GM04504 (cell line): ENCODE measurements at regions not wholly inside any gene's neighbourhood (a gene's known extent, or its start where the extent isn't known, plus 50 kb on each side); places are given as distances from the start of the nearest gene placed in this dataset.

Experiments
- DNase-seq: peaks from one replicate; pipeline ENCODE4 v3.0.0-alpha.2; 2012; ENCODE audit warnings: low read depth

DNA sequence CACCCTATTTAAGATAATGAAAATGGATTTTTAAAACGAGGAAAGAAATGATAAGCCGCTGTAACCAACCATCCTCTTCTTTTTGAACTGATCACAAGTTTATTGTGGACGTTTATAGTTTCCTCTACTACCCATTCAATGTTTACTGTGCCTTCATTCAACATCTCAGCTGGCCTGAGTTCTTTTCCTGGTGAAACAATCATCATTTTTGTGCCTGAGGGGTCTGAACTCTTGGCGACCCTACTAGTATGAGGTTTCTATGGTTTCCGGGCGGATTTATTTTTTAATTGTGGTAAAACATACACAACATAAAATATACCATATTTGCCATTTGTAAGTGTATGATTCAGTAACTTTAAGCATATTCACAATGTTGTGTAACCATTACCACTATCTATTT lies 100.7 kb downstream of the SPRY1 start:
- no peak for DNase-seq

DNA sequence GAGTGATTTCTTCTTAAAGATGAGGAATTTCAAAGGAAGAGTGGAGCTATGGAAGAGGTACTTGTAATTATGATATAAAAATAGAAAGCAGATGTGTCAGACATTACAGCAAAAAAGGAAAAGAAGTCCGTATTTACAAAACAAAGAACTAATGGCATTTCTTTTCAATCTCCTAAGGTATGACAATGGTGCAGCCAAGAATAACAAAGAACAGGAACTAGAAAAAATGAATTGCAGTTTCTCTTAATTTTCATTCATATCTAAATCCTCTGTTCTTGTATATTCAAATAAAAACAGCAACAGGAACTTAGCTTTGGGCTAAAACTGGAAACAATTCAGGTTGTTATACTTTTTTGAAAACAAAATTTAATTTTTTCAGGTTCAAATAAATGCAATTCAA lies 105.1 kb downstream of the SPRY1 start:
- no peak for DNase-seq

DNA sequence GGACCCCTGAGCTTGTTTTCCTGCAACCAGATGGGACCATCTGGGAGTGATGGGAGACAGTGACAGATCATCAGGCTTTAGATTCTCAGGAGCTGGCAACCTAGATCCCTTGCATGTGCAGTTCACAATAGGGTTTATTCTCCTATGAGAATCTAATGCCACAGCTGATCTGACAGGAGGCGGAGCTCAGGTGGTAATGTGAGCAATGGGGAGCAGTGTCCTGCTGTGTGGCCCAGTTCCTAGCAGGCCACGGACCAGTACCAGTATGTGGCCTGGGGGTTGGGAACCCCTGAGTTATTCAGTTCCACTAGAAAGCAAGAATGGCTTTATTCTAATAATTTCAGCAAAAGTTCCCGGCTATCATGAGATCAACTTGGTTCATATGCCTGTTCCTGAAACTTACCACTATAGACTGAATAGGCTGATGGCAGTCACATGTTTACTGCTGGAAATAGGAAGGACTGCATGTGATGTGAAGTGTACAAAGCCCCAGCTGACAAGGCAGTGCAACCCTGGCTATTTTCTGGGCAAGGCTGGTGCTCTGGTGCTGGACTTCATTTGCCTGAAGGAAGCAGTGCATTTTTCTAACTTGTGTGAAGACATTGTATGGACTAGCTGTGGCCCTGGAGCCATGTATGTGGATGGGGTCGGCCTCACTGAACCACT lies 107.2 kb downstream of the SPRY1 start:
- DNase-seq, result no peak

DNA sequence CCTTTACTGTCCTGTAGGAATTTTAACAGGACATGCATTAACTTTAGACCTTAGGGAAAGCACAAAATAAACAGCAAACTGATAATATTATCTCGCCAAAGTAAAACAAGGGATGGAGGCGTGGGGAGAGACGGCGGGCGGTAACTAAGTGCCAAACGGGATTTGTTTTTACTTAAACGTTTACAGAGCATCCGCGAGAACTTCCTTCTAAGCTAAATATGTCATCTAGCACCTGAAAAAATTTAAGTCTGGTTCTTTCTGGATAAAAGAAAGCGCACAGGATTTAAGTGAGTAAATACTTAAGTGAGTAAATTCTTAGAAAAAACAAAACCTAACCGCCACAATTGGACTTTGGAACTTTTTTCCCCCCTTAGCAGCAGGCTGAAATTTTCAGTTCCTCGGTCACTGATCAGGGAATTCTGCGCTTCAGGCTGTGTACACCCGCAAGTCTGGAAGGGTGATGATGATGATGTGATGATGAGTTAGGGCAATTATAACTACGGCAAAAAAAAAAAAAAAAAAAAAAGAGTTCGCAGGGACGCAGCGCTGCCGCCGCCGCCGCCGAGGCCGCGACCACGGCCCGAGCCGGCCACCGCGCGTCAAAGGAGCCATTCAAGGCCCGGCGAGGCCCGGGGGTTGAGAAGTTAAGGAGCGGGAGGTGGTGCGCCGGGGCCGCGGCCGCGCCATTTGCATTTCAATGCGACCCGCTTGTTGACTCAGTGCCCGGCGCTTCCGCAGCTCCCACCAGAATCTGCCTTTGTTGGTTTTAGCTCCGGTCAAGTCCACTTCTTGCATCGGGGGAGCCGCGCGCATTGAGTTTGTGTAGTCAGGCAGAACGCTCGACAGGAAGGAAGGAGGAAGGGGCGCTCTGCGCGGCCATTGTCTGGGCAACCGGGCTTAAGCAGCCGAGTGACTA lies 108.8 kb downstream of the SPRY1 start:
- no peak for DNase-seq

DNA sequence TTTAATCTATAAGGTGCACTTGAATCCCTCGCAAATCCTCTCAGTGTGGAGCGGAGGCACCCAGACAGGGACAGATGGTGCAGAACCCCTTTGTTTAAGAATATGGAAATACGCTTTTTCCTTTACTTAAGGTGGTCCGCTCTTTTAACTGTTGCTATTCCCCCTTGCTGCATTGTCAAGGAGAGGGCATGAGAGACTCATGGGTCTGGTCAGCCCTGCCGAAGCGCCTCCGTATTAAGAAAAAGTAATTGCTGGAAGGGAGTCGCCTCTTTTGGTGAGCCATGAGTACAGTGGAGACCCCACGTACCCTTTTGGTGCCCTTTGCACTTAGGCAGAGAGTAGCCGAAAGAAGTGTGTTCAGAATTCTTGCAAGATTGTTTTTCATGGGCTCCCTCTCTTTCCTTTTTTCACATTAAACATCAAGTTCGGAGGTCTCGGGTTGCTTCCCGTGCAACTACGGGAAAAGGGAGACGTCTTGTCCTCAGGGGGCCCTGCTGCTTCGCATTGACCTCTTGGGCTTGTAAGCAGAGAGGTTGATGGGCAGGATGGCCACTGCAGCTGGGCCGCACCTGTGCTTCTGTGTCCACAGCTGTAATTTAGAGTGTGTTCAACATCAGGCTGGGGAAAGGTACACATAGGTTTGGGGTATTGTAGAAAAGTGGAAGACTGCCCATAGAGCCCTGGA lies 109.6 kb downstream of the SPRY1 start:
- no peak for DNase-seq

DNA sequence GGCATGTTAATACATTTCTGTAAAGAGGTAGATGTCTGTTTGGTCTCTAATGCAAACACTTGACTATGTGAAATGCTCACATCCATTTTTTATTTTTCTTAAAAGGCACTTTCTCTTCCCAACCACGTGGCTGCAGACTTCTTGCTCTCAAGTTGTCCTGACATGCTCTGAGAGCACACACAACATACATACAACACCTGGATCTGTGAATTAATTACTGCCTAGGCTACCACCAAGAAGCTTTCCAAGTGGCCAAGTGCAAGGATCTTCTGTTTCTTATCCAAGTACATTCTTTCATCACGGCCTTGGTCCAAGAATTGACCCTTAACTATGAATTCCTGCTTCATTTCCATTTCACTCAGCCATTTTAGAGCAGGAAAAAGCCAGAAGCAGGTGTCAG lies 110.8 kb downstream of the SPRY1 start:
- DNase-seq, result no peak

DNA sequence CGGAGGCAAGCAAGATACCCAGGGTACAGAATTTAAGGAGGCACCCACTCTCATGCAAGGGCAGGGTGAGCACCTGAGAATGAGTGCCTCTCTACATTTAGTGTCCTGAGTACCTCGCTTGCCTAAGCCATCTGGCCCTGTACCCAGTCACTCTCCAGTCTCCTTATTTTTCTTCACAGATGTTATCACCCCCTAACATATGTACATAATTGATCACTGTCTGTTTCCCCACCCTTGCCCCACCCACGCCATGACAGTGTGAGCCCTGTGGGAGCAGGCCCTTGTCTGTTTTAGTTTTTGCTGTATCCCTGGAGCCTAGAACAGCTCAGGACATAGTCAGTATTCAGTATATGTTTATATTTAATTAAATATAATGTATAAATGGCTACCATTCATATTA lies 113.6 kb downstream of the SPRY1 start:
- DNase-seq, result no peak

DNA sequence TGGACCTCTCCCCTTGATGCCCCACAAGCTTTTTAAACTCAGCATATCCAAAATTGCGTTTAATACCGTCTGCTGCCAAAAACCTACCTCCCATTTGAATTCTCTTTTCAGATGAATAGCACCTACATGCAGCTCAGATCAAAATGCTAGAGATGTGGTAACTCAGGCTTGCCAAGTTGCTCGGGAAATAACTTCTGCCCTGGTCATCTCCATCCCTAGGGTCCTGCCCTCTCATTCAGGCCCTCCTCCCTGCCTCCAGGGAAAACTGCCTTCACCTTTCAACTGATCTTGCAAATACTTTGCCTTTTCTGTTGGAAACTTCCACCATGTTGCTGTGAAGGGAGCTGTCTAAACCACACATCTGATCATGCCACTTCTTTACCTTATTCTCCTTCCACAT lies 114.1 kb downstream of the SPRY1 start:
- no peak for DNase-seq

DNA sequence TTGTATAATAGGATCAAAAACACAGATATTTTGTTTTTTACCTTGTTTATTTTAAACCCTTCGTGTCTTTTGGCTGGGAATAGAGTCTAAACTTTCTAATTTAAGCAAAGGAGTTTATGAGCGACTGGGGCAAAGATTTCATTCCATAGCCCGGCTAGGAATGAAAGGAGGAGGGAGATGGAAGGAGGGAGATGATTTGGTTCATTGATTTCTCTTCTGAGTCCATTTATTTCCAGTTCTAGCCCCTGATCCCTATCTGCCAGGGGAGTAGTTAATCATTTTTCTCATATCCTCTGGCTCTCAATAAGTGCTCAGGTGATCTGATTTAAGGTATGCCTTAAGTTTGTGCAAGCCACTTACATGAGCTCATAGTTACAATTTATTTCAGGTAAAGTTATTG lies 120.0 kb downstream of the SPRY1 start:
- DNase-seq, result no peak

DNA sequence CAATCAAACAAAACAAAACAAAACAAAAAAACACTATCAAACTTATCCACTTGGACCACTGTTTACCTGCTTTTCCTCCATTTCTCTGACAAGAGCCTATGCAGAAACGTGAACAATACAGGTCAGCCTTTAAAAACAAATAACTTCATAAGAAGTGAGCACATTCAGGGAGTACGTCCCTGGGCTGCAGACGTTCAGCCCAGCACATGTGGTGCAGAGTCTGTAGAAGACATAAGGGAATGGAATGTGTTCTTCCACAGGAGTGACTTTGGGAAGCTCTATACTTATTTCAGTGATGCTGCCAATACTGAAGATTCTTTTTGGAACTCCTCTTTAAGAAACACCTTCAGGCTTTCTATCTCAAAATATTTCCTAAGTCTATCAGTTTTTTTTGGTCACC lies 120.6 kb downstream of the SPRY1 start:
- no peak for DNase-seq

DNA sequence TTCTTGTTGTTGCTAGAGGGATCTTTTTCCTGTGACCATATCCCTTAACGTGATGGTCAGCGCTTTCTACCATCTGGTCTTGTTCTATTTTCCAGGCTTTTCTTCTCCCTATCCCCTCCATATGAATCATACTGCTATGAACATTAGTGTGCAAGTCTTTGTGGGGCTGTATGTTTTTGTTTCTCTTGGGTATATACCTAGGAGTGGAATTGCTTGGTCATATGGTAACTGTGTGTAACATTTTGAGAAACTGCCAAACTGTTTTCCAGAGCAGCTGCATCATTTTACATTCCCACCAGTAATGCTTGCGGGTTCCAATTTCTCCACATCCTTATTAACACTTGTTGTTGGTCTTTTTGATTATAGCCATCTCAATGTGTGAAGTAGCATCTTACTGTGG lies 121.4 kb downstream of the SPRY1 start:
- no peak for DNase-seq

DNA sequence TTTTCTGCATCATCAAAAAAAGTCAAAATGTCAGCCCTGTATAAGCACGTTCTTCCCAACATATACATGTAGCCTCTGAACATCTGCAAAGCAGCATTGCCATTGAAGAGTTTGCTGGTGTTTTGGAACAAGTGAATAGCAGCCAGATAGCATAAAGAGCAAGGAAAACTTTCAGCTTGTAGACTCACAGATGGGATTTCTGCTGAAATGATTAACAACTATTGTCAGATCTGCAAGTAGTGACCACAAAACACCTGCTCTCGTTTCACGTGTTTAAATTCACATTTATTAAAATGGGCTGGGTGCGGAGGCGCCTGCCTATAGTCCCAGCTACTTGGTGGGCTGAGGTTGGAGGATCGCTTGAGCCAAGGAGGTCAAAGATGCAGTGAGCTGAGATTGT lies 123.7 kb downstream of the SPRY1 start:
- no peak for DNase-seq

DNA sequence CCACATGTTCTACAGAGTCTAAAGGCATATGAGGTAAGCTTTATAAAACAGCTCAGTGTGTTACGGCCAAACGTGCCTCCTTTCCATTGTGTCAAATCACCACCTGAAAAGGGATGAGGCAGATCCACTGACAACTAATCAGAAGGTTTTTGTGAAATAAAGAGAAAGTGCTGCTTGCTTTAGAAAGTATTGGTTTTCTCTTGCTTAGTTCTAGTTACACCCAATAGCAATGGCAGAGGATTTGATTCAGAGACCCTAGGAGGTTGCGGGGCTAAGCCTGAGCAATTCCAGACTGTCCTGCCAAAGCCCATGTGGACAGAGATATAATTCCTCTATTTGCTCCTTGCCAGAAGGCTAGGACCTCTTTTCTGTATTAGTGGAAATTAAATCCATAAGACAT lies 125.5 kb downstream of the SPRY1 start:
- DNase-seq, result no peak

DNA sequence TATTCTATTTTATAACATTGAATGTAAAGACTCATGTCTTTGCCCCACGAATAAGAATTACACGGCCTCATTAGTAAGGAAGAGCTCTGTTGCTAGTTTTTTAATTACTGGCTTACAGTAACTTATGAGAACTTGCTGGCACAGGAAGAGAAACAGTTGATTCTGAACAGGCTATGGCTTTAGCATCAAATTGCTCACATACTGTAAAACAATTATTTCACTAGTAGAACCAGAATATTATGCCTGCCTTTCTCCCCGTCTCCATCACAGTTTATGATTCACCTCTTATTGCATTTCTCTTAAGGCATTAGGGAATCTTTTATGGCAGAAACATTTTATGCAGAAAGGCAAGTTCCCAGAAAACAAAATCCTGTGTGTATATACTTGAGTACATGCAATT lies 126.1 kb downstream of the SPRY1 start:
- DNase-seq, result no peak

DNA sequence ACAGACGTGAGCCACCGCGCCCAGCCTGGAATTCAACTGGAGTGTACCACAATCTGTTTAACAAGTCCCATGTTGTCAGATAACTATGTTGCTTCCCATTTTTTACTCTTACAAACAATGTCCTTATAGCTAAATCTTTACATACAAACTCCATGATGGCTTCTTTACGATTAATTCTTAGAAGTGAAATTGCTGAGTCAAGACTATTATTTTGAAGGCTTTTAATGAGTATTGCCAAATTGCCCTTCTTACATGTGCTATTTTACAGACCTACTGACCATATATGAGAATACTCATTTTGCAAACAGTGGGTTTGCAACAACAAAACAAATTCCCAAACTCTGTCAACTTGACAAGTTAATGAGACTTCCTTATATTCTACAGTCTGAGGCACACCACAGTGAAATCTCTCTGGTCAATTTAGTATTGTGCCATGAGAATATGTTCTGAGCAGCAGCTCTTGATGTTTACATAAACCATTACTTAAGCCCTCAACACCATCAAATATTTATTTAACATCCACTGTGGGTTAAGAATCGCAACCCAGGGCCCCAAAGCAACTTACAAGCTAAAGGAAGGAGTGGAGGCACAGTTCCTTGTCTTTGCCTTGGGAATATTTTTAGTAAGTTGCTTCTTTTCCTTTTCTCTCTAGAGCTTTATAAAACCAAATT lies 128.5 kb downstream of the SPRY1 start:
- DNase-seq, result no peak

DNA sequence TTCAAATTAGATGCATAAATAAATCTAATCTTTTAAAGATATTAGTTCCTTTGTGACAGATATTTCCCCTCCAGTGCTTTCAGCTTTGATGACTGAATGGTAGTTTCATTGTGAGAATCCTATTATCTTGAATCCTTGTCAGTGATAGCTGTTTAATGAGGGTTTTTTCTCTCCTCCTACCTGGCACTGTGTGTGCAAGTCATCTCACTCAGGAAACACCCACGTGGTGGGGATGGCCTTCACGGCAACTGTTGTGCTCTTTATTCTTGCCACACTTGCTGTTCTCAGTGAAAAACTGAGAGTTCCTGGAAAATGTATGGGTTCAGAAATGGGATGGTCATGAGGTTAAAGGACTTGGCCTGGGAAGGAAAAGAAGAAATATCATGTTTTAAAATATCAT lies 129.9 kb downstream of the SPRY1 start:
- no peak for DNase-seq

DNA sequence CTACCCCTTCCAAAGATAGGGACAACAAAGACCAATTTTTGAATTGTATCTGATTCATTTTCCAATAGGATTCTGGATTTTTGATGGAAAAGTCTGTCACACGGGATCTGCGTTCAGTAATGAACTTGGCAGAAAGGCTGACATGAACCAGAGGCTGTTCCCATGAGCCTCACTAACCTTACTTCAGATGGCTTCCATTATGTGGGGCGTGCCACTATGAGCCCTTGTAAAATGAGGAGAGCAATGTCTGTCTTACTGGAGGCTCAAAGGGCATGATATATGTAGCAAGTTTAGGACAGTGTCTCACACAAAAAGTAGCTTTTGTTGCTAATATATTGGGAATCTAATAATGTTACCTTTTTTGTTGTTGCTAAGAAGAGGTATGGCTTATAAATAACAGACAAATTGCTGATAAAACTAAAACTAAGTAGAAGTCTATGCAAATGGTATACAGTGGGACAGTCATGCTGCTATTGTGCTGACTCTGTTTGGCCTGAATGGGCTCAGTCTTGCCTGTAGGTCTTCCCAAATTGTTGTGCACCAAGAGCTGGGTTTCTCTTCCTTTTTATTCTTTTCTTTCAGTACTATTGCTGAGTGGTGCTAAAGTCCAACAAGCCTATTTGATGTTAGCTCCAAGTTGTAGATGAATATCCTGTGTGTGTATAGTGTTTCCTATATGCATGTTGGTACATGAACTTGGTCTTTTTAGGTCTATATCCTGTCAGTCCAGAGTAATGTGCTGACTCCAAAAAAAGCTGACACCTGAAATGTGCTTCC lies 132.1 kb downstream of the SPRY1 start:
- DNase-seq, result no peak

DNA sequence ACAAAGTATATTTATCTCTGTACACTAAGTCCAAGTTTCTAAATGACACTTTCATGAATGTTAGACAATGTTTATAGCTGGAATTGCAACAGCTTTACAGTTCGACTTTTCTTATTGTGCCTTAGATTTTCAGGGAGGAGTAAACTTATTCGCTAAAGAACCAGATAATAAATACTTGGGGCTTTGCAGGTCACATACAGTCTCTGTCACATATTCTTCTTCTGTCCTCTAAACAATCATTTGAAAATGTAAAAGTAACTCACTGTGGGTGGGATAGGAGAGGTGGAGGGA lies 132.6 kb downstream of the SPRY1 start:
- DNase-seq, result no peak

DNA sequence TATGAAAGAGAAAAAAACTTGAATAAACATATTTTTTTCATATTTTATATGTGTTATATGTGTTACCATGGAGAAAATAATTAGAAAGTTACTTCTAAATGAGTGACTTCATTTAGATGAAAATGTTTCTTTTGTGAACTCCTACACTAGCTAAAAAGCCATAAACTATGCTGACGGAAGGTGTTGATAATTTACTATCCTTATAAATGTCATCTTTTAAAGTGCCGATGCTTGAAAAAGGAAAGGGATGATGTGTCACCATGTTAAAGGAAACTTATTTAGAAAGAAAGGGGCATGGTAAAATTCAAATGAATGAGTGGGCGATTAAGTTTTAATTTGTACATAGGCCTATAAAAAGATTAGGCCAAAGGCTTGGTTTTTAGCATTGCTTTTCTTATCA lies 133.8 kb downstream of the SPRY1 start:
- no peak for DNase-seq

DNA sequence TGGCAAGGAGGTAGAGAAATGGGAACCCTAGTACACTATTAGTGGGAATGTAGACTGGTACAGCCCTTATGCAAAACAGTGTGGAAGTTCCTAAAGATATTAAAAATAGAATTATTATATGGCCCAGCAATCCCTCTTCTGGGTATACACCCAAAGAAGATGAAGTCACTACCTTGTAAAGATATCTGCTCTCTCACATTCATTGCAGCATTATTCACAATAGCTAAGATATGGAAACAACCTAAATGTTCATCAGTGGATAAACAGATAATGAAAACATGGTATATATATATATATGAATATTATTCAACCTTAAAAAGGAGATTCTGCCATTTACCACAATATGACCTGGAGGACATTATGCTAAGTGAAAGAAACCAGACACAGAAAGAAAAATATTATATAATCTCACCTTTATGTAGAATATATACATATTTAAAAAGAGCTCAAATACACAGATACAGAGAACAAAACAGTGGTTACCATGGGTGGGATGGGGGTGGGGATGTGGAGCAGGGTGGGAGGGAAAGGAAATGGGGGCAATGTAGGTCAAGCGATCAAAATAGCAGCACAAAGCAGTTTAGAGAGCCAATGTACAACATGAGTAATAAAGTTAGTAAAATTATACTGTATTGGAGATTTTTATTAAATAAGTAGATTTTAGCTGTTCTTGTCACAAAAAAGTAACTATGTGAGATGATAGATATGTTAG lies 138.6 kb downstream of the SPRY1 start:
- DNase-seq, result no peak

DNA sequence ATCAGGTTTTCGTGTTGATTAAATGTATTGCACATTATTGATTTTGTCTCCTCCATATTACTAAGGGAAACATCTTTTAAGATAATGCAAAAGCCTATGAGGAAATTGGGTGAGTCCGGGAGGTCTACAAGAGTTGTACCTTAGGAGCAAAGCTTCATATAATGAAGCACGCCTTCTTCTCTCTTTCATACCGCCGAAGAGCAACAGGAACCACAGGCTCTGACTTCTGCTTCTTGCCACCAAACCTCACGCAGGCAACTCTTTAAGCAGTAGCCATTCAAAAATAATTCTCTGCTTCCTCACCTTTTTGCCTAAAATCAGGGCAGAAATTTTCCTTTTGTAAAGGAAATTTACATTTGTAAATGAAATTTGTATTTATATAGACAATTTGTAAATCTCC lies 139.6 kb downstream of the SPRY1 start:
- no peak for DNase-seq
